Dedifferentiated amniotic fluid mesenchymal stem cell (primary cell): ENCODE measurements at regions not wholly inside any gene's neighbourhood (a gene's known extent, or its start where the extent isn't known, plus 50 kb on each side); places are given as distances from the start of the nearest gene placed in this dataset.
"Not testable (repeated sequence)": the region's sequence is repeated elsewhere in the genome, so short reads cannot be mapped to it uniquely, and the experiment has no call there.

ENCODE experiments used
- DNase-seq: peaks from one replicate; pipeline ENCODE4 v3.0.0-alpha.2; 2016; ENCODE audit errors: extremely low spot score

- no peak for DNase-seq
Observed at GRCh38 chr13:20312292-20312691, 80.2 kb upstream of the GJB6 start.

- DNase-seq: no peak
Observed at GRCh38 chr13:20311596-20311995, 79.5 kb upstream of the GJB6 start.

- no peak for DNase-seq
Observed at GRCh38 chr13:20311022-20311421, 78.9 kb upstream of the GJB6 start.

- no peak for DNase-seq
Observed at GRCh38 chr13:20306039-20306438, 73.9 kb upstream of the GJB6 start.

- DNase-seq: no peak
Observed at GRCh38 chr13:20305587-20305986, 73.5 kb upstream of the GJB6 start.

GRCh38 chr13:20304061-20304460 lies 71.9 kb upstream of the GJB6 start:
- not testable (repeated sequence) for DNase-seq

GRCh38 chr13:20303636-20304035 lies 71.5 kb upstream of the GJB6 start:
- no peak for DNase-seq

- no peak for DNase-seq
Observed at GRCh38 chr13:20301403-20302071, 69.4 kb upstream of the GJB6 start.

GRCh38 chr13:20301015-20301402 lies 68.9 kb upstream of the GJB6 start:
- DNase-seq: no peak

- DNase-seq: no peak
Observed at GRCh38 chr13:20297181-20297580, 65.1 kb upstream of the GJB6 start.

- DNase-seq: no peak
Observed at GRCh38 chr13:20295956-20296355, 63.8 kb upstream of the GJB6 start.

- DNase-seq: no peak
Observed at GRCh38 chr13:20294497-20294896, 62.4 kb upstream of the GJB6 start.

GRCh38 chr13:20292301-20292700 lies 60.2 kb upstream of the GJB6 start:
- not testable (repeated sequence) for DNase-seq

GRCh38 chr13:20291675-20292074 lies 59.6 kb upstream of the GJB6 start:
- DNase-seq: no peak

GRCh38 chr13:20291037-20291436 lies 58.9 kb upstream of the GJB6 start:
- DNase-seq: no peak

- DNase-seq: no peak
Observed at GRCh38 chr13:20288561-20288960, 56.4 kb upstream of the GJB6 start.

GRCh38 chr13:20287976-20288375 lies 55.9 kb upstream of the GJB6 start:
- DNase-seq: no peak

GRCh38 chr13:20285530-20285929 lies 53.4 kb upstream of the GJB6 start:
- no peak for DNase-seq
